OCI-LY1 (cell line): ENCODE measurements at regions not wholly inside any gene's neighbourhood (a gene's known extent, or its start where the extent isn't known, plus 50 kb on each side); places are given as distances from the start of the nearest gene placed in this dataset.

Experiments used
- H2AFZ ChIP-seq: fragments of 200-600 bp; sonication (generic), shearing (Covaris generic); 2 replicates; pipeline ENCODE4 v1.6.0; 2014; ENCODE audit warnings: antibody characterized with exemption, mild to moderate bottlenecking, low read length
- H3F3A ChIP-seq: fragments of 200-600 bp; sonication (generic), shearing (Covaris generic); 2 replicates; pipeline ENCODE4 v1.6.0; 2014; ENCODE audit warnings: mild to moderate bottlenecking, antibody characterized with exemption, low read length, moderate library complexity; ENCODE audit not compliant: insufficient read depth
- H3K27ac ChIP-seq: fragments of 200-600 bp; sonication (generic); 2 replicates; pipeline ENCODE4 v1.5.1; 2014; ENCODE audit warnings: low read length, mixed run types, mild to moderate bottlenecking, low read depth; ENCODE audit not compliant: poor library complexity, severe bottlenecking
- H3K27me3 ChIP-seq: fragments of 200-600 bp; sonication (generic); 2 replicates; pipeline ENCODE4 v1.6.0; 2014; ENCODE audit warnings: antibody characterized with exemption, mild to moderate bottlenecking, low read length, moderate library complexity; ENCODE audit not compliant: insufficient read depth
- H3K36me3 ChIP-seq: fragments of 200-600 bp; sonication (generic); 2 replicates; pipeline ENCODE4 v1.6.1; 2014; ENCODE audit warnings: mild to moderate bottlenecking, antibody characterized with exemption, low read length, moderate library complexity, mixed read lengths; ENCODE audit not compliant: insufficient read depth
- H3K4me1 ChIP-seq: fragments of 200-600 bp; sonication (generic); 2 replicates; pipeline ENCODE4 v1.5.1; 2014; ENCODE audit warnings: mild to moderate bottlenecking, low read length, moderate library complexity; ENCODE audit not compliant: insufficient read depth, severe bottlenecking
- H3K4me2 ChIP-seq: fragments of 200-600 bp; sonication (generic), shearing (Covaris generic); 2 replicates; pipeline ENCODE4 v1.6.1; 2014; ENCODE audit warnings: low read length
- H3K4me3 ChIP-seq: fragments of 200-600 bp; sonication (generic); 2 replicates; pipeline ENCODE4 v1.5.1; 2014; ENCODE audit warnings: low read length, low read depth, mild to moderate bottlenecking, mixed read lengths; ENCODE audit not compliant: poor library complexity, severe bottlenecking
- H3K79me2 ChIP-seq: fragments of 200-600 bp; shearing (Covaris generic); 2 replicates; pipeline ENCODE4 v1.6.1; 2016; ENCODE audit warnings: mixed run types, low read length, mixed read lengths; ENCODE audit not compliant: insufficient read depth
- H3K9ac ChIP-seq: fragments of 200-600 bp; sonication (generic), shearing (Covaris generic); 2 replicates; pipeline ENCODE4 v1.6.1; 2014; ENCODE audit warnings: mild to moderate bottlenecking, low read length, mixed read lengths
- H3K9me2 ChIP-seq: fragments of 200-600 bp; sonication (generic), shearing (Covaris generic); 2 replicates; pipeline ENCODE4 v1.6.1; 2014; ENCODE audit warnings: low read depth, mild to moderate bottlenecking, low read length, mixed read lengths
- H3K9me3 ChIP-seq: fragments of 200-600 bp; shearing (Covaris generic); 2 replicates; pipeline ENCODE4 v1.6.1; 2014; ENCODE audit warnings: low read length, mixed read lengths
- H4K20me1 ChIP-seq: fragments of 200-600 bp; sonication (generic), shearing (Covaris generic); 2 replicates; pipeline ENCODE4 v1.6.0; 2016; ENCODE audit warnings: mild to moderate bottlenecking, low read length; ENCODE audit not compliant: insufficient read depth
- EZH2 ChIP-seq: fragments of 200-600 bp; sonication (generic), shearing (Covaris generic); IDR thresholded peaks from 2 replicates; pipeline ENCODE4 v1.8.0; 2017; ENCODE audit warnings: borderline replicate concordance, mixed run types, mild to moderate bottlenecking, antibody characterized with exemption, low read length, moderate library complexity, mixed read lengths
- TF ChIP-seq, protein P1 (sequence below): fragments of 200-600 bp; sonication (generic), shearing (Covaris generic); IDR thresholded peaks from 2 replicates; pipeline ENCODE4 v1.5.1; 2017; ENCODE audit warnings: mild to moderate bottlenecking, antibody characterized with exemption, low read length, moderate library complexity, mixed read lengths

- Histone ChIP-seq H3K4me1 (no peaks in the 10 kb centered on the region), H4K20me1 (no peaks in the 10 kb centered on the region), H3K4me3 (no peak overlapping the region), H3K4me2 (no peak overlapping the region), H3K9me3 (no peaks in the 10 kb centered on the region), H2AFZ (no peak overlapping the region), H3K79me2 (no peaks in the 10 kb centered on the region), H3K36me3 (no peaks in the 10 kb centered on the region), H3F3A (no peaks in the 10 kb centered on the region), H3K27me3 (no peaks in the 10 kb centered on the region), H3K9ac (no peak overlapping the region), H3K27ac (no peak overlapping the region), H3K9me2 (no peaks in the 10 kb centered on the region)
- no peak for TF ChIP-seq EZH2
- TF ChIP-seq, protein P1, sequence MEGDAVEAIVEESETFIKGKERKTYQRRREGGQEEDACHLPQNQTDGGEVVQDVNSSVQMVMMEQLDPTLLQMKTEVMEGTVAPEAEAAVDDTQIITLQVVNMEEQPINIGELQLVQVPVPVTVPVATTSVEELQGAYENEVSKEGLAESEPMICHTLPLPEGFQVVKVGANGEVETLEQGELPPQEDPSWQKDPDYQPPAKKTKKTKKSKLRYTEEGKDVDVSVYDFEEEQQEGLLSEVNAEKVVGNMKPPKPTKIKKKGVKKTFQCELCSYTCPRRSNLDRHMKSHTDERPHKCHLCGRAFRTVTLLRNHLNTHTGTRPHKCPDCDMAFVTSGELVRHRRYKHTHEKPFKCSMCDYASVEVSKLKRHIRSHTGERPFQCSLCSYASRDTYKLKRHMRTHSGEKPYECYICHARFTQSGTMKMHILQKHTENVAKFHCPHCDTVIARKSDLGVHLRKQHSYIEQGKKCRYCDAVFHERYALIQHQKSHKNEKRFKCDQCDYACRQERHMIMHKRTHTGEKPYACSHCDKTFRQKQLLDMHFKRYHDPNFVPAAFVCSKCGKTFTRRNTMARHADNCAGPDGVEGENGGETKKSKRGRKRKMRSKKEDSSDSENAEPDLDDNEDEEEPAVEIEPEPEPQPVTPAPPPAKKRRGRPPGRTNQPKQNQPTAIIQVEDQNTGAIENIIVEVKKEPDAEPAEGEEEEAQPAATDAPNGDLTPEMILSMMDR: no peak
Observed at GRCh38 chr13:34011552-34012085, 193.7 kb downstream of the RFC3 start.

- no peak overlapping the region for H3K4me3 ChIP-seq
- no peak overlapping the region for H2AFZ ChIP-seq
- no peak overlapping the region for H3K27ac ChIP-seq
- no peaks in the 10 kb centered on the region for H3K9me2 ChIP-seq
- H4K20me1 ChIP-seq: no peaks in the 10 kb centered on the region
- H3K79me2 ChIP-seq: no peaks in the 10 kb centered on the region
- no peak for TF ChIP-seq EZH2
- TF ChIP-seq, protein P1: no peak
- no peaks in the 10 kb centered on the region for H3K27me3 ChIP-seq
- no peak overlapping the region for H3K9ac ChIP-seq
- no peaks in the 10 kb centered on the region for H3K4me1 ChIP-seq
- no peaks in the 10 kb centered on the region for H3K36me3 ChIP-seq
- H3K9me3 ChIP-seq: no peaks in the 10 kb centered on the region
- H3K4me2 ChIP-seq: no peak overlapping the region
- no peaks in the 10 kb centered on the region for H3F3A ChIP-seq
Observed at GRCh38 chr13:34012382-34012781, 194.4 kb downstream of the RFC3 start.

- Histone ChIP-seq H3K79me2 (no peaks in the 10 kb centered on the region), H3K4me3 (no peak overlapping the region), H3K4me1 (no peaks in the 10 kb centered on the region), H3K27ac (no peak overlapping the region), H2AFZ (no peak overlapping the region), H3F3A (no peaks in the 10 kb centered on the region), H3K9me2 (no peaks in the 10 kb centered on the region), H3K9ac (no peak overlapping the region), H3K36me3 (no peaks in the 10 kb centered on the region), H3K27me3 (no peaks in the 10 kb centered on the region), H4K20me1 (no peaks in the 10 kb centered on the region), H3K4me2 (no peak overlapping the region), H3K9me3 (no peaks in the 10 kb centered on the region)
- TF ChIP-seq, protein P1: no peak
- no peak for TF ChIP-seq EZH2
Observed at GRCh38 chr13:34013061-34013460, 195.1 kb downstream of the RFC3 start.
